Vagina (tissue), 2 donors: ENCODE measurements at regions not wholly inside any gene's neighbourhood (a gene's known extent, or its start where the extent isn't known, plus 50 kb on each side); places are given as distances from the start of the nearest gene placed in this dataset.

ENCODE experiments used
- DNase-seq, 2 donors: peaks; one replicate each; pipeline ENCODE4 v3.0.0-alpha.2; 2017; ENCODE audit errors: extremely low spot score in 2 of 2
- H3K27ac ChIP-seq: fragments of 200-600 bp; sonication (generic); one replicate; pipeline ENCODE4 v1.5.1; 2019
- H3K27me3 ChIP-seq: fragments of 200-600 bp; sonication (generic); one replicate; pipeline ENCODE4 v1.5.1; 2019
- H3K36me3 ChIP-seq, 2 donors: fragments of 200-600 bp; sonication (generic); one replicate each; pipeline ENCODE4 v1.5.1; 2017 to 2019
- H3K4me1 ChIP-seq: fragments of 200-600 bp; sonication (generic); one replicate; pipeline ENCODE4 v1.5.1; 2019
- H3K4me3 ChIP-seq, 2 donors: fragments of 200-600 bp; sonication (generic); 1 replicate in 1 of 2; 2 replicates in 1 of 2; pipeline ENCODE4 v1.5.1; 2016 to 2019
- H3K9me3 ChIP-seq: fragments of 200-600 bp; sonication (generic); one replicate; pipeline ENCODE4 v1.5.1; 2019
- CTCF ChIP-seq, 3 experiments: fragments of 450-650 bp in 2 of 3; fragments of 200-600 bp in 1 of 3; sonication (generic) in 1 of 3; IDR thresholded peaks; one replicate each; pipeline ENCODE4 v1.5.1; 2017 to 2019; ENCODE audit warnings: antibody characterized with exemption in 3 of 3, mild to moderate bottlenecking in 2 of 3, moderate library complexity in 2 of 3
- POLR2A ChIP-seq, 2 donors: fragments of 450-650 bp; IDR thresholded peaks; one replicate each; pipeline ENCODE4 v1.6.1; 2017; ENCODE audit warnings: antibody characterized with exemption in 2 of 2, mild to moderate bottlenecking in 2 of 2, moderate library complexity in 2 of 2
- POLR2AphosphoS5 ChIP-seq, 2 donors: sonication (generic); formaldehyde crosslinking; IDR thresholded peaks; one replicate each; pipeline ENCODE4 v1.9.0; 2017; ENCODE audit warnings: antibody characterized with exemption in 2 of 2, mild to moderate bottlenecking in 2 of 2, low read depth in 1 of 2; ENCODE audit not compliant: insufficient read depth in 1 of 2
- intact Hi-C: fragments of 100-400 bp; cut with DNase I; formaldehyde crosslinking; loops from one replicate; pipeline ENCODE4 v1.15.1; 2023

GRCh38 chr2:2472044-2472443 lies 141.0 kb upstream of the MYT1L start:
- TF ChIP-seq POLR2AphosphoS5 (IDR thresholded peaks at IDR 0.05; ENCODE audit: insufficient read depth in 1 of 2, low read depth in 1 of 2) (no peak), CTCF (IDR thresholded peaks at IDR 0.05) (no peak), POLR2A (IDR thresholded peaks at IDR 0.05) (no peak)
- no peak for DNase-seq
- H3K27me3 ChIP-seq = no peaks in the 10 kb centered on the region
- H3K4me3 ChIP-seq = no peak overlapping the region
- H3K27ac ChIP-seq = no peak overlapping the region
- intact Hi-C loops = loop anchor here (10.0 kb wide), 1 partner anchor 1697 kb away; no protein-coding TSS in a partner anchor
- H3K4me1 ChIP-seq = no peaks in the 10 kb centered on the region
- H3K9me3 ChIP-seq = no peaks in the 10 kb centered on the region
- H3K36me3 ChIP-seq = no peaks in the 10 kb centered on the region

DNA sequence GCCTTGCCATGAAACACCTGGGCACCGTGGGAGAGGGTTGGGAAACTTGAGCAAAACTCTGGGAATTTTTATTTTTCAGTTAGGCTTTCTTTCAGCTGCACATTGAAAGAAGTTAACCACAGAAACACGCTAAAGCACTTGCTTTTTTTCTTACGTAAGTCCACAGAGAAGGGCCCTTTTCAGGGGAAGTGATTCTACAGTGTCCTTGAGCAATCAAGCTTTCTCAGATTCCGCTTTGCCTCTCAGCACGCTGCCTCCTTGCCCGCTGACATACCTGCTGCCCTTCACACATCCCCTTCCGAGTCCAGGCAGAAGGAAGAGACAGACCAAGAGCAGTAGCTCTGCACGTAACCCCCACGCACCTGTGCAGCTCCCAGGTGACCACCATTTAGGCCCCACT lies 135.5 kb upstream of the MYT1L start:
- TF ChIP-seq CTCF (IDR thresholded peaks at IDR 0.05) (no peak), POLR2A (IDR thresholded peaks at IDR 0.05) (no peak), POLR2AphosphoS5 (IDR thresholded peaks at IDR 0.05; ENCODE audit: insufficient read depth in 1 of 2, low read depth in 1 of 2) (no peak)
- no peaks in the 10 kb centered on the region for H3K4me1 ChIP-seq
- H3K36me3 ChIP-seq = no peaks in the 10 kb centered on the region
- intact Hi-C loops = no loop called here
- no peaks in the 10 kb centered on the region for H3K9me3 ChIP-seq
- H3K4me3 ChIP-seq = no peak overlapping the region
- no peak overlapping the region for H3K27ac ChIP-seq
- H3K27me3 ChIP-seq = no peaks in the 10 kb centered on the region
- DNase-seq = no peak

GRCh38 chr2:2464643-2465042 lies 133.6 kb upstream of the MYT1L start:
- Histone ChIP-seq H3K27me3 (no peaks in the 10 kb centered on the region), H3K4me1 (no peaks in the 10 kb centered on the region), H3K9me3 (no peaks in the 10 kb centered on the region), H3K4me3 (no peak overlapping the region), H3K36me3 (no peaks in the 10 kb centered on the region), H3K27ac (no peak overlapping the region)
- no peak for TF ChIP-seq POLR2A (IDR thresholded peaks at IDR 0.05)
- TF ChIP-seq POLR2AphosphoS5 (IDR thresholded peaks at IDR 0.05; ENCODE audit: insufficient read depth in 1 of 2, low read depth in 1 of 2) = no peak
- no peak for TF ChIP-seq CTCF (IDR thresholded peaks at IDR 0.05)
- no peak for DNase-seq
- intact Hi-C loops = no loop called here

DNA sequence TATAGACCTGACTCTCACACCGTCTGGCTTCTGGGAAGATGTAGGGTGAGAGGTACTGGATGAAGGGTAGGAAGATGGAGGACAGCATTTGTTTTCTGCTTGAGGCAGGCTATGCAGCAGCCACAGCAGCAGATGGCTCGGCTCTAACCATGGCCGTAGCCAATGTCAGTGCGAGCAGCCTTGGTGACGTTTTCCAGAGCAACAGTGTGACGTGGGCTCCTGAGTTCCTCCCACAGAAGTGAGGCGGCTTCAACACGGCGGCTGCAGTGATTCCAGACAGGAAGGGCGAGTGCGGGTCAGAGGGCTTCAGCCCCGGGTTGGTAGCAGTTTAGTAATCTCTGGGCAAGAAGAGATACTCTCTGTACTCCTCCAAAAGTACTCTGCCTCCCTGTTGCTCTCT lies 133.0 kb upstream of the MYT1L start:
- Histone ChIP-seq H3K36me3 (no peaks in the 10 kb centered on the region), H3K4me1 (no peaks in the 10 kb centered on the region), H3K4me3 (no peak overlapping the region), H3K27me3 (no peaks in the 10 kb centered on the region), H3K27ac (no peak overlapping the region), H3K9me3 (no peaks in the 10 kb centered on the region)
- intact Hi-C loops = no loop called here
- no peak for DNase-seq
- TF ChIP-seq CTCF (IDR thresholded peaks at IDR 0.05) = no peak
- no peak for TF ChIP-seq POLR2A (IDR thresholded peaks at IDR 0.05)
- no peak for TF ChIP-seq POLR2AphosphoS5 (IDR thresholded peaks at IDR 0.05; ENCODE audit: insufficient read depth in 1 of 2, low read depth in 1 of 2)

DNA sequence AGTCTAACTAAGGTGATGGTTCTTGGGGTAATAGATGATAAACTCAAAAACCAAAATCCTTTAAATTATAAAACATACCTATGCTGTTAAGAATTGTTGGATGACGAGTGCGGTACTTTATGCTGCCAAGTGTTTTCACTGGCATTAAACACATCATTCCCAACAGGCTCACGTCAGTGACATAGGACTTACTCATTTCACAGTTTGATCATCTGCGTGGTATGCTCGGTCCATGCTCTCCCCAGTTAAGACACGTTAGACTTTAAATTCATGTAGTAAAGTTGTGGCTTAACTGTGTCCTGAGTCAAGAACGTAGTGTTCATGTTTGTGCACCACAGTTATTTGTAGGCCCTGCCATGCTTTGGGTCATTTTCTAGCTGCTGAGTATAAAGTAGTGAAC lies 125.6 kb upstream of the MYT1L start:
- Histone ChIP-seq H3K4me1 (no peaks in the 10 kb centered on the region), H3K27me3 (no peaks in the 10 kb centered on the region), H3K4me3 (no peak overlapping the region), H3K36me3 (no peaks in the 10 kb centered on the region), H3K27ac (no peak overlapping the region), H3K9me3 (no peaks in the 10 kb centered on the region)
- TF ChIP-seq CTCF (IDR thresholded peaks at IDR 0.05) (no peak), POLR2A (IDR thresholded peaks at IDR 0.05) (no peak), POLR2AphosphoS5 (IDR thresholded peaks at IDR 0.05; ENCODE audit: insufficient read depth in 1 of 2, low read depth in 1 of 2) (no peak)
- DNase-seq = no peak
- intact Hi-C loops = no loop called here
